Fibroblast of lung (primary cell): ENCODE measurements at regions not wholly inside any gene's neighbourhood (a gene's known extent, or its start where the extent isn't known, plus 50 kb on each side); places are given as distances from the start of the nearest gene placed in this dataset.

Experiments
- CTCF ChIP-seq, 2 donors: IDR thresholded peaks in 1 of 2; conservative IDR thresholded peaks in 1 of 2; 1 replicate in 1 of 2; 2 replicates in 1 of 2; pipeline ENCODE4 v1.5.1; 2011 to 2012; ENCODE audit warnings: low read length in 2 of 2, control low read depth in 1 of 2, inconsistent platforms in 1 of 2, low read depth in 1 of 2, mild to moderate bottlenecking in 1 of 2
- EZH2 ChIP-seq: IDR thresholded peaks from 2 replicates; pipeline ENCODE4 v1.5.1; 2012; ENCODE audit warnings: low read length, control low read depth, mild to moderate bottlenecking; ENCODE audit errors: missing control alignments

GRCh38 chr18:5611221-5611620 lies 67.4 kb upstream of the EPB41L3 start:
- TF ChIP-seq CTCF (conservative IDR thresholded peaks at IDR 0.05 in 1 of 2, IDR thresholded peaks at IDR 0.05 in 1 of 2; ENCODE audit: low read depth in 1 of 2, low read length in 2 of 2), result no peak
- no peak for TF ChIP-seq EZH2
